OCI-LY7 (cell line): ENCODE measurements at regions not wholly inside any gene's neighbourhood (a gene's known extent, or its start where the extent isn't known, plus 50 kb on each side); places are given as distances from the start of the nearest gene placed in this dataset.

Source experiments
- BruUV-seq: library from RNA; stranded (reverse); fragments of 400-500 nt; replicated peaks from 2 replicates; lab custom pipeline; 2021; lab: Mats Ljungman, UMichigan
- CTCF ChIA-PET: fragments of 300-600 bp; sonication (Branson Sonifier 250); formaldehyde crosslinking; loops from one replicate; lab custom pipeline; 2022; ENCODE audit warnings: antibody characterized with exemption; ENCODE audit not compliant: unreplicated experiment; lab: Charles Lee
- POLR2A ChIA-PET: fragments of 300-600 bp; sonication (Branson Sonifier 250); formaldehyde crosslinking; loops from one replicate; lab custom pipeline; 2022; ENCODE audit warnings: antibody characterized with exemption; lab: Charles Lee
- DNase-seq: peaks from one replicate; pipeline ENCODE4 v3.0.0-alpha.2; 2015; ENCODE audit warnings: low spot score
- H2AFZ ChIP-seq: fragments of 200-600 bp; sonication (generic), shearing (Covaris generic); 2 replicates; pipeline ENCODE4 v1.6.1; 2014; ENCODE audit warnings: mild to moderate bottlenecking, antibody characterized with exemption, low read length, moderate library complexity
- H3K27ac ChIP-seq: fragments of 200-600 bp; sonication (generic); 2 replicates; pipeline ENCODE4 v1.5.1; 2014; ENCODE audit warnings: mixed run types, low read depth, mild to moderate bottlenecking, moderate library complexity, low read length, inconsistent platforms; ENCODE audit not compliant: poor library complexity, severe bottlenecking
- H3K36me3 ChIP-seq: fragments of 200-600 bp; sonication (generic); 2 replicates; pipeline ENCODE4 v1.6.1; 2014; ENCODE audit warnings: mild to moderate bottlenecking, antibody characterized with exemption, low read length, moderate library complexity, mixed read lengths; ENCODE audit not compliant: insufficient read depth
- H3K4me1 ChIP-seq: fragments of 200-600 bp; sonication (generic); 2 replicates; pipeline ENCODE4 v1.5.1; 2014; ENCODE audit warnings: mild to moderate bottlenecking, low read length; ENCODE audit not compliant: insufficient read depth, poor library complexity, severe bottlenecking
- H3K4me2 ChIP-seq: fragments of 200-600 bp; sonication (generic); 2 replicates; pipeline ENCODE4 v1.6.1; 2014; ENCODE audit warnings: mild to moderate bottlenecking, low read length
- H3K4me3 ChIP-seq: fragments of 200-600 bp; sonication (generic); 2 replicates; pipeline ENCODE4 v1.5.1; 2014; ENCODE audit warnings: mild to moderate bottlenecking, low read depth, low read length; ENCODE audit not compliant: poor library complexity, severe bottlenecking
- H3K79me2 ChIP-seq: fragments of 200-600 bp; sonication (generic); 2 replicates; pipeline ENCODE4 v1.6.1; 2016; ENCODE audit warnings: low read depth, mild to moderate bottlenecking, low read length, moderate library complexity, mixed read lengths; ENCODE audit not compliant: insufficient read depth
- H3K9me2 ChIP-seq: fragments of 200-600 bp; sonication (generic); 2 replicates; pipeline ENCODE4 v1.6.1; 2016; ENCODE audit warnings: mild to moderate bottlenecking, low read length, mixed read lengths; ENCODE audit not compliant: insufficient read depth
- H3K9me3 ChIP-seq: fragments of 200-600 bp; sonication (generic); 2 replicates; pipeline ENCODE4 v1.6.1; 2014; ENCODE audit warnings: mild to moderate bottlenecking, mixed run types, low read length, mixed read lengths
- H4K20me1 ChIP-seq: fragments of 200-600 bp; sonication (generic); 2 replicates; pipeline ENCODE4 v1.6.1; 2014; ENCODE audit warnings: mild to moderate bottlenecking, antibody characterized with exemption, low read length, moderate library complexity, mixed read lengths; ENCODE audit not compliant: insufficient read depth
- EZH2phosphoT487 ChIP-seq: fragments of 200-600 bp; sonication (generic); IDR thresholded peaks from 2 replicates; pipeline ENCODE4 v1.6.1; 2018; ENCODE audit warnings: low read depth, borderline replicate concordance, mild to moderate bottlenecking, mixed run types, antibody characterized with exemption, low read length, moderate library complexity, mixed read lengths
- intact Hi-C: fragments of 100-400 bp; cut with micrococcal nuclease; formaldehyde crosslinking; loops from one replicate; pipeline ENCODE4 v1.10.0; 2022; ENCODE audit not compliant: unreplicated experiment
- TF ChIP-seq, protein P1 (sequence below): fragments of 200-600 bp; sonication (generic); conservative IDR thresholded peaks from 2 replicates; pipeline ENCODE4 v1.5.1; 2014; ENCODE audit warnings: mild to moderate bottlenecking, antibody characterized with exemption, low read length, moderate library complexity, mixed read lengths

DNA sequence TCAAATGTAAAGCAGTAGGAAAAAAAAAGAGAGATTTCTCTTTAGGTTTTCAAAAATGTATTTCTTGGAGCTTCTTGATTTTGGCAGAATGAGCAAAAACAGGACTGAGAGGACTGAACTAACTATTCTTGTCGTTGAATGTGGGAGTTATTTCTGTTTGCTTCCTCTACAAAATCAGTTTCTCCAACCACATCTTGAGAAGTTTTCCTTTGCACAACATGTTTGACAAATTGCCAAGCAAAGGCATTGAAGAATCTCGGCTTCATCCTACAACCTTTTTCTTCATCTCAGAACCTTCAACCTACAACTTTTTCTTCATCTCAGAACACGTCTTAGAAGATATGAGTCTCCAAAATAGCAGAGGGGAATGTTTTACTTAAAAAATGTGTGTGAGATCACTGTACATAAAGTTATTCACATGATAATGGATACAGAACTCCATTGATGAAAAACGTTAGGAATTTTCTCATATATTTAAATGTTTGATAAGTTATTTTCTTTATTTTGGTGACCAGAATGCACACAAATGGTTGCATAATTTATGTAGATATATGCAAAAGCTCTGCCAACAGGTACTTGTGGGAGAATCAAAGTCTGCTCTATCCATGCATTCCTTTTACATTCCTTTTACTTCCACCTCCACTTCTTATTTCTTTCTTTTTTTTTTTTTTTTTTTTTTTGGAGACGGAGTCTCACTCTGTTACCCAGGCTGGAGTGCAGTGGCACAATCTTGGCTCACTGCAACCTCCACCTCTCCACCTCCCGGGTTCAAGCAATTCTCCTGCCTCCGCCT, 370.0 kb downstream of the KCNJ2 start:
- BruUV-seq = no TSS peak
- Histone ChIP-seq H4K20me1 (no peaks in the 10 kb centered on the region), H3K79me2 (no peaks in the 10 kb centered on the region), H3K4me3 (no peak overlapping the region), H3K9me2 (no peaks in the 10 kb centered on the region), H3K27ac (no peak overlapping the region), H2AFZ (no peak overlapping the region), H3K4me1 (no peaks in the 10 kb centered on the region), H3K4me2 (no peak overlapping the region), H3K36me3 (no peaks in the 10 kb centered on the region), H3K9me3 (no peaks in the 10 kb centered on the region)
- intact Hi-C loops = no loop called here
- POLR2A ChIA-PET = interaction anchor here (0.8 kb wide), 1 partner anchor 317 kb away, joined by 4 read pairs; no protein-coding TSS in a partner anchor
- no peak for TF ChIP-seq EZH2phosphoT487
- TF ChIP-seq, protein P1, sequence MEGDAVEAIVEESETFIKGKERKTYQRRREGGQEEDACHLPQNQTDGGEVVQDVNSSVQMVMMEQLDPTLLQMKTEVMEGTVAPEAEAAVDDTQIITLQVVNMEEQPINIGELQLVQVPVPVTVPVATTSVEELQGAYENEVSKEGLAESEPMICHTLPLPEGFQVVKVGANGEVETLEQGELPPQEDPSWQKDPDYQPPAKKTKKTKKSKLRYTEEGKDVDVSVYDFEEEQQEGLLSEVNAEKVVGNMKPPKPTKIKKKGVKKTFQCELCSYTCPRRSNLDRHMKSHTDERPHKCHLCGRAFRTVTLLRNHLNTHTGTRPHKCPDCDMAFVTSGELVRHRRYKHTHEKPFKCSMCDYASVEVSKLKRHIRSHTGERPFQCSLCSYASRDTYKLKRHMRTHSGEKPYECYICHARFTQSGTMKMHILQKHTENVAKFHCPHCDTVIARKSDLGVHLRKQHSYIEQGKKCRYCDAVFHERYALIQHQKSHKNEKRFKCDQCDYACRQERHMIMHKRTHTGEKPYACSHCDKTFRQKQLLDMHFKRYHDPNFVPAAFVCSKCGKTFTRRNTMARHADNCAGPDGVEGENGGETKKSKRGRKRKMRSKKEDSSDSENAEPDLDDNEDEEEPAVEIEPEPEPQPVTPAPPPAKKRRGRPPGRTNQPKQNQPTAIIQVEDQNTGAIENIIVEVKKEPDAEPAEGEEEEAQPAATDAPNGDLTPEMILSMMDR = no peak
- CTCF ChIA-PET = no interaction called here
- no peak for DNase-seq

DNA sequence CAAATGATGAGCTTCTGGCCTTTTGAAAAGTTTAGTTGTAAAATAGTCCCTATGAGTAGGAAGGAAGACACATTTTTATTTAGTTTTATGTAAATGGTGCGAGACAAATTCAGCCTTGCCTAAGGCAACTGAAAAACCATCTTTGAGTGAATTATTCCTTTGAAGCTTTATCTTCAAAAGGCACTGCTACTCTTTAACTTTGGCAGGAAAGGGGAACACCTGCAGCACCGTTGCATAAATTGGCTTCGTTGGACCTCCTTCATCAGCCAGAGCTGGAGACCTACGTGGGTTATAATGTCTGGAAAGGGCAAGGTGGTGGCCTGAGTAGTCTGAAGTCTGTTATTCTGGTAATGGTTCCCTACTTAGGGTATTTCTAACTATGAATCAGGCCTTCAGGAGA, 373.5 kb downstream of the KCNJ2 start:
- H3K9me2 ChIP-seq = no peaks in the 10 kb centered on the region
- no TSS peak for BruUV-seq
- no peaks in the 10 kb centered on the region for H3K9me3 ChIP-seq
- H2AFZ ChIP-seq = no peak overlapping the region
- no peaks in the 10 kb centered on the region for H3K79me2 ChIP-seq
- intact Hi-C loops = no loop called here
- H3K4me3 ChIP-seq = no peak overlapping the region
- no peak for DNase-seq
- no peaks in the 10 kb centered on the region for H4K20me1 ChIP-seq
- ChIA-PET CTCF (no interaction called here), POLR2A (no interaction called here)
- no peaks in the 10 kb centered on the region for H3K4me1 ChIP-seq
- TF ChIP-seq, protein P1 = no peak
- TF ChIP-seq EZH2phosphoT487 = no peak
- H3K4me2 ChIP-seq = no peak overlapping the region
- H3K36me3 ChIP-seq = no peaks in the 10 kb centered on the region
- H3K27ac ChIP-seq = no peak overlapping the region

DNA sequence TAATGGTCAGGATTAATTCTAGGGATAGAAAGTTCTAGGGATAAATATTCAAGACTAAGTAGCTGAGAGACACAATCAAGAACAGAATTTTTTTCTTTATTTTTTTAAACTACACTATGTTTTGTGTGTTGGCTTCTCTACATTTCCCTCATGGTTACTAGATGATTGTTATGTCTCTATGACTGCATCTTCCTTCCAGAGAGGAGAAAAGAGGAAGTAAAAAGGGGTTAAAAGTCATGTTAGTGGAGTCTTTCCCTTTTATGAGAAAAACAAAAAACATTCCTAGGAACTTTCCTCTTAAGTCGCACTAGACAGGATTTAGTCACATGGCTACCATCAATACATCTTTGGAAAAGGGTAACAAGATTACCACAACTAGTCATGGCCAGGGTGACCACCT, 375.0 kb downstream of the KCNJ2 start:
- Histone ChIP-seq H3K9me3 (no peaks in the 10 kb centered on the region), H3K4me2 (no peak overlapping the region), H4K20me1 (no peaks in the 10 kb centered on the region), H3K9me2 (no peaks in the 10 kb centered on the region), H2AFZ (no peak overlapping the region), H3K4me1 (no peaks in the 10 kb centered on the region), H3K4me3 (no peak overlapping the region), H3K79me2 (no peaks in the 10 kb centered on the region), H3K27ac (no peak overlapping the region), H3K36me3 (no peaks in the 10 kb centered on the region)
- CTCF ChIA-PET = no interaction called here
- TF ChIP-seq, protein P1 = no peak
- no peak for TF ChIP-seq EZH2phosphoT487
- BruUV-seq = no TSS peak
- DNase-seq = no peak
- intact Hi-C loops = no loop called here
- POLR2A ChIA-PET = interaction anchor here (0.7 kb wide), 1 partner anchor 17 kb away, joined by 3 read pairs; no protein-coding TSS in a partner anchor
